Mesenchymal stem cell (in vitro differentiated cells and primary cell): ENCODE measurements at regions not wholly inside any gene's neighbourhood (a gene's known extent, or its start where the extent isn't known, plus 50 kb on each side); places are given as distances from the start of the nearest gene placed in this dataset.

Experiments used
- DNase-seq: peaks from one replicate; pipeline ENCODE4 v3.0.0-alpha.2; 2013
- H2AFZ ChIP-seq: one replicate; pipeline ENCODE4 v1.6.1; 2013; ENCODE audit warnings: low read depth, mild to moderate bottlenecking, control low read depth, inconsistent platforms, low read length, moderate library complexity
- H2AK5ac ChIP-seq: 2 replicates; pipeline ENCODE4 v1.6.1; 2013; ENCODE audit warnings: low read length, moderate library complexity, mild to moderate bottlenecking, inconsistent platforms; ENCODE audit not compliant: severe bottlenecking
- H2BK120ac ChIP-seq: one replicate; pipeline ENCODE4 v1.6.1; 2013; ENCODE audit warnings: low read depth, mild to moderate bottlenecking, inconsistent platforms, low read length, moderate library complexity
- H2BK12ac ChIP-seq, 2 experiments: one replicate each; pipeline ENCODE4 v1.6.1; 2013; ENCODE audit warnings: inconsistent platforms in 2 of 2, low read length in 2 of 2, mild to moderate bottlenecking in 2 of 2, moderate library complexity in 2 of 2, control low read depth in 1 of 2
- H2BK15ac ChIP-seq: one replicate; pipeline ENCODE4 v1.6.1; 2013; ENCODE audit warnings: mild to moderate bottlenecking, low read depth, inconsistent platforms; ENCODE audit not compliant: poor library complexity, severe bottlenecking
- H2BK5ac ChIP-seq: 2 replicates; pipeline ENCODE4 v1.6.1; 2013; ENCODE audit warnings: low read depth, mild to moderate bottlenecking, low read length, control low read depth, inconsistent platforms; ENCODE audit not compliant: poor library complexity, severe bottlenecking
- H3K14ac ChIP-seq, 2 experiments: one replicate each; pipeline ENCODE4 v1.6.1; 2013; ENCODE audit warnings: inconsistent platforms in 2 of 2, low read length in 2 of 2, control low read depth in 1 of 2, mild to moderate bottlenecking in 1 of 2, moderate library complexity in 1 of 2
- H3K18ac ChIP-seq, 2 experiments: one replicate each; pipeline ENCODE4 v1.6.1; 2013; ENCODE audit warnings: inconsistent platforms in 2 of 2, low read length in 2 of 2, control low read depth in 1 of 2, low read depth in 1 of 2, mild to moderate bottlenecking in 1 of 2
- H3K23ac ChIP-seq, 2 experiments: one replicate each; pipeline ENCODE4 v1.6.1; 2013; ENCODE audit warnings: inconsistent platforms in 2 of 2, low read length in 2 of 2, mild to moderate bottlenecking in 2 of 2, moderate library complexity in 2 of 2, control low read depth in 1 of 2
- H3K27ac ChIP-seq: 2 replicates; pipeline ENCODE4 v1.5.1; 2013; ENCODE audit warnings: mild to moderate bottlenecking, moderate library complexity, low read length, control low read depth, inconsistent platforms; ENCODE audit not compliant: poor library complexity, severe bottlenecking
- H3K27me3 ChIP-seq, 2 experiments: 2 replicates each; pipeline versions ENCODE4 v1.6.1 to v1.7.0; 2013; ENCODE audit warnings: low read length in 2 of 2, mild to moderate bottlenecking in 2 of 2, moderate library complexity in 2 of 2, control low read depth in 1 of 2, inconsistent platforms in 1 of 2; ENCODE audit not compliant: control insufficient read depth in 1 of 2, insufficient read depth in 1 of 2
- H3K36me3 ChIP-seq, 2 experiments: 2 replicates each; pipeline versions ENCODE4 v1.6.1 to v1.7.0; 2013; ENCODE audit warnings: low read length in 2 of 2, control low read depth in 1 of 2, inconsistent platforms in 1 of 2, low read depth in 1 of 2, mild to moderate bottlenecking in 1 of 2; ENCODE audit not compliant: insufficient read depth in 2 of 2, control insufficient read depth in 1 of 2
- H3K4ac ChIP-seq, 2 experiments: one replicate each; pipeline ENCODE4 v1.6.1; 2013; ENCODE audit warnings: inconsistent platforms in 2 of 2, low read length in 2 of 2, mild to moderate bottlenecking in 2 of 2, moderate library complexity in 2 of 2, control low read depth in 1 of 2, low read depth in 1 of 2
- H3K4me1 ChIP-seq: 2 replicates; pipeline ENCODE4 v1.6.1; 2013; ENCODE audit warnings: low read depth, low read length, control low read depth; ENCODE audit not compliant: control insufficient read depth, insufficient read depth
- H3K4me2 ChIP-seq: 2 replicates; pipeline ENCODE4 v1.6.1; 2013; ENCODE audit warnings: low read length, mild to moderate bottlenecking, inconsistent platforms; ENCODE audit not compliant: poor library complexity, severe bottlenecking
- H3K4me3 ChIP-seq, 2 experiments: 2 replicates each; pipeline versions ENCODE4 v1.5.1 to v1.7.0; 2013; ENCODE audit warnings: low read length in 2 of 2, mild to moderate bottlenecking in 2 of 2, control low read depth in 1 of 2, low read depth in 1 of 2; ENCODE audit not compliant: insufficient read depth in 1 of 2
- H3K79me1 ChIP-seq: replicated peaks from 2 replicates; pipeline ENCODE4 v1.6.1; 2013; ENCODE audit warnings: mild to moderate bottlenecking, control low read depth, low read length, inconsistent platforms; ENCODE audit not compliant: poor library complexity, severe bottlenecking
- H3K9ac ChIP-seq: 2 replicates; pipeline ENCODE4 v1.7.0; 2013; ENCODE audit warnings: mild to moderate bottlenecking, low read length, moderate library complexity
- H3K9me3 ChIP-seq: 2 replicates; pipeline ENCODE4 v1.7.0; 2013; ENCODE audit warnings: mild to moderate bottlenecking, low read length; ENCODE audit not compliant: control insufficient read depth
- H4K8ac ChIP-seq: one replicate; pipeline ENCODE4 v1.6.1; 2013; ENCODE audit warnings: inconsistent platforms, mild to moderate bottlenecking, low read length, moderate library complexity
- H4K91ac ChIP-seq: one replicate; pipeline ENCODE4 v1.6.1; 2013; ENCODE audit warnings: mild to moderate bottlenecking, low read length, inconsistent platforms
- WGBS: methylation state at CpG from one replicate; pipeline ENCODE4 v1.1.7; 2013; ENCODE audit warnings: mixed read lengths; 5-methylcytosine and 5-hydroxymethylcytosine counted together

DNA sequence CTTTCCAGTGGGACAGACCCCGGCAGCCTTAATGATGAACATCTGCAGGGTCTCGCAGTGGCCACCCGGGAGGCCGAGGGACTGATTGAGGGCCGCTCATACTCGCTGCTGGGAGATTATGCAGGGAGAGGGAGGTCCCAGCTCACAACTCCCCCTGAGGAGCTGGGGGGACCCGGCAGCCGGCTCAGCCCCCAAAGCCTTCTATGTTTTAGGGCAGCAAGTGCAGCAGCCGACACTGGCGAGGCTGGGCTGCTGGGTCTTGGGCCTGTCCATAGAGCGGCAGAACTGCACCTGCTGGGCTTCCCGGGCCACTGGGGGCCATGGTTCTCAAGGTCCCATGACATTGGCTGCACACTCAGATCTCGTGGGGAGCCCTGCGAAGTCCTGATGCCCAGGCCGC lies 110.7 kb downstream of the RFLNA start:
- Histone ChIP-seq H3K4me1 (peaks cover 51% of the 10 kb centered on the region), H2BK5ac (no peak overlapping the region), H3K4ac (no peak overlapping the region), H3K27me3 (no peaks in the 10 kb centered on the region), H4K91ac (no peak overlapping the region), H2AFZ (no peak overlapping the region), H3K36me3 (peaks cover 36 to 93% of the 10 kb centered on the region in 2 experiments), H3K4me3 (no peak overlapping the region), H3K9ac (no peak overlapping the region), H2BK12ac (no peak overlapping the region), H3K14ac (no peak overlapping the region), H4K8ac (no peak overlapping the region), H2BK15ac (no peak overlapping the region), H2AK5ac (no peak overlapping the region), H3K18ac (no peak overlapping the region), H3K79me1 (peaks cover 59% of the 10 kb centered on the region), H2BK120ac (no peak overlapping the region), H3K27ac (no peak overlapping the region), H3K4me2 (no peak overlapping the region), H3K9me3 (no peaks in the 10 kb centered on the region), H3K23ac (no peak overlapping the region)
- no peak for DNase-seq
- 91% methylated on average over 15 of the region's 15 CpGs for WGBS

DNA sequence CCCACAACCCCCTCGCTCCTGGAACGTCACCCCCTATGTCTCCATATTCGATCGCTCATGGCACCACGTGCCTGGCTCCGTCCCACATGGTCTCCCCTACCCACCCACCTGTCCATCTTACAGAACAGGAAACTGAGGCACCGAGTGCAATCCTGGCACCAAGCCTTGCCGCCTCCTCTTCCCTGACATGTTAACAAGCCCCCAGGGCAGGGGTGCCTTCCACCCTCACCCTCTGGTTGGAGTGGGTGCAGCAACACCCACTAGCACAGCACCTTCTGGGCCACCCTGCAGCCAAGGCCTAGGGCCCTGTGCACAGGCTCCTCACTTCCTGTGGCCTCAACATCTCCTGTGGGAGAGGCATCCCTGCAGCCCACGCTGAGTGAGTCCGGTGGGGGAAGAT lies 110.3 kb downstream of the RFLNA start:
- Histone ChIP-seq H3K36me3 (peaks cover 40 to 93% of the 10 kb centered on the region in 2 experiments), H3K4ac (peak overlapping the region in 1 of 2 experiments; percentile 6), H3K79me1 (peaks cover 63% of the 10 kb centered on the region), H3K14ac (no peak overlapping the region), H2AK5ac (no peak overlapping the region), H2BK120ac (no peak overlapping the region), H3K27ac (no peak overlapping the region), H2BK12ac (peak overlapping the region in 1 of 2 experiments; percentile 49), H3K18ac (no peak overlapping the region), H2BK15ac (no peak overlapping the region), H3K4me2 (no peak overlapping the region), H3K9ac (no peak overlapping the region), H3K27me3 (no peaks in the 10 kb centered on the region), H3K4me3 (no peak overlapping the region), H3K4me1 (peaks cover 46% of the 10 kb centered on the region), H2BK5ac (no peak overlapping the region), H2AFZ (no peak overlapping the region), H4K8ac (peak overlapping the region; percentile 45), H4K91ac (peak overlapping the region; percentile 11), H3K9me3 (no peaks in the 10 kb centered on the region), H3K23ac (no peak overlapping the region)
- WGBS = 89% methylated on average over 10 of the region's 10 CpGs
- no peak for DNase-seq

DNA sequence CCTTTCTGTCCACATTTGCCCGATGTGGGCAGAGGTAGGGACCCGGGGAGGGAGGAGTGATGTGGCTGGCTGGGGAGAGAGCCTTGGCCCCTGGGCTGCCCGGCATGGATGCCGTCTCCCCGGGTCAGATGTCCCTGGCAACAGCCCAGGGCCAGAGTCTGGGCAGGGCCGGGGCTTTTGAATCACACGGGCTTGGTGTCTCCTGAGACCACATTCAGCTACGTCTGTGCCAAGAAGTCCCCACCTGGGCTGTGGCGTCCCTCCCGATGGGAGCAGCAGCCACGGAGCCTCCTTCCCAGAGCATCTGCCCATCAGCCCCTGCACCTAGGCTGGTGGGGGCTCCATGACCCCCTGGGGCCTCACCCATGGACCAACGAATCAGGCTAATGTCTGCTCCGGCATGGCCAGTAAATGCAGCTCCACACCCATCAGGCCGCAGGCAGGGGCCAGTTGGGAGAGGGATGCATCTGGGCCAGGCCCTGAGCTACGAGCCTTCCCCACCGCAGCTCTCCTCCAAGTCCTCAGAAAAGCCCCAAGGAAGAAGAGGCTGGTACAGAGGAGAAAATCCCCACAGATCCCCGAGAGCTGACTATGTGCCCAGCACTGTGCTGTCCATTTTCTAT lies 109.4 kb downstream of the RFLNA start:
- Histone ChIP-seq H2BK5ac (no peak overlapping the region), H3K18ac (peak overlapping the region in 1 of 2 experiments; percentile 63), H3K9ac (peak overlapping the region; percentile 60), H2BK15ac (no peak overlapping the region), H3K79me1 (peaks cover 67% of the 10 kb centered on the region), H2AFZ (no peak overlapping the region), H2BK12ac (no peak overlapping the region), H3K36me3 (peaks cover 46 to 94% of the 10 kb centered on the region in 2 experiments), H3K14ac (no peak overlapping the region), H4K8ac (no peak overlapping the region), H3K27ac (no peak overlapping the region), H3K4me1 (peaks cover 38% of the 10 kb centered on the region), H4K91ac (peak overlapping the region; percentile 56), H3K23ac (no peak overlapping the region), H3K27me3 (no peaks in the 10 kb centered on the region), H2AK5ac (no peak overlapping the region), H3K4ac (no peak overlapping the region), H3K9me3 (no peaks in the 10 kb centered on the region), H2BK120ac (no peak overlapping the region), H3K4me2 (no peak overlapping the region), H3K4me3 (no peak overlapping the region)
- DNase-seq = no peak
- WGBS = 89% methylated on average over 16 of the region's 17 CpGs

DNA sequence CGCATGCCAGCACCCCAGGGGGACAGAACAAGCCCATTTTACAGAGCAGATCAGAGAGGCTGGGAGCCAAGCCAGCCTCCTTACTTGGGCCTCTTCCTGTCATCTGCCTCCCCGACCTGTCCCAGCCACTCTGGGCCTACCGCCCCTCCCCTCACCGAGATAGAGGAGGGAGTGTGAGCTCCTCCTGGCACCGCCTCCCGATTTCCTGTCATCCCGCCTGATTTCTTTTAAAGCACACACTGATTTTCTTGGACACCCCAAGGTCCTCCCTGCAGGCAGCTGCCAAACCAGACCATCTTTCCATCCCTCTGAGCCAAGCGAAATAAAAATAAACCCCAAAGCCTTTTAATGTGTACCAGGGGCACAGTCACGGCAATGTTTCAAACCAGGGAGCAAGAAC lies 108.4 kb downstream of the RFLNA start:
- Histone ChIP-seq H2BK15ac (no peak overlapping the region), H2BK12ac (no peak overlapping the region), H3K18ac (peak overlapping the region in 1 of 2 experiments; percentile 5), H2AK5ac (no peak overlapping the region), H4K91ac (peak overlapping the region; percentile 28), H3K4ac (no peak overlapping the region), H3K36me3 (peaks cover 40 to 94% of the 10 kb centered on the region in 2 experiments), H3K4me1 (peaks cover 37% of the 10 kb centered on the region), H3K4me3 (no peak overlapping the region), H2BK120ac (no peak overlapping the region), H3K9me3 (no peaks in the 10 kb centered on the region), H3K27ac (no peak overlapping the region), H2BK5ac (no peak overlapping the region), H3K14ac (peak overlapping the region in 1 of 2 experiments; percentile 6), H2AFZ (no peak overlapping the region), H3K23ac (no peak overlapping the region), H3K79me1 (peaks cover 73% of the 10 kb centered on the region), H3K27me3 (no peaks in the 10 kb centered on the region), H3K4me2 (no peak overlapping the region), H4K8ac (peak overlapping the region; percentile 23), H3K9ac (peak overlapping the region; percentile 18)
- 68% methylated on average over 9 of the region's 9 CpGs for WGBS
- no peak for DNase-seq
